ENCODE measurements at regions not wholly inside any gene's neighbourhood (a gene's known extent, or its start where the extent isn't known, plus 50 kb on each side); places are given as distances from the start of the nearest gene placed in this dataset.

DNA sequence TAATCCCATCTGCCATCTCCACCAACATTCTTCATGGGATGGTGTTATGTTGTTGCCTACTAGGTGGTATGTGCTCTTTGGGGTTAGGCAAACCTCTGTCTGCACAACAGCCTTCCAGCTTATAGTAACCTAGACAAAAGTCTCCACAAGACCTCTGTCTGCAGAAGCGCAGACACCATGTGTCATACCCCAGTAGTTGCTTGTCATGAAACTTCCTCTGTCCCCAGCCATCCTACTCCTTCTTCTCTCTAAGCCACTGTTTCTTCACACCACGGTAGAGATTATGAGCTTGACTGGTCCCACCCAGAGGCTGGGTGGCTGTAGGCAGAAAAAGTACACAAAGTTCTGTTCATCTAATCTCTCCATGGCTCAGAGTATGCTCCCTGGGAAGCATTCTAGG is 100.3 kb downstream of the MAF start:
- H3K18ac ChIP-seq (ENCODE audit: extremely low read depth, low read length): no peak overlapping the region
- H2BK5ac ChIP-seq (ENCODE audit: low read depth, low read length): no peak overlapping the region
- H3K23me2 ChIP-seq (ENCODE audit: low read depth, low read length): peaks cover 3% of the 10 kb centered on the region; the same call in 1 of the 2 replicates
- 93% methylated on average over 2 of the region's 2 CpGs; no CpG with 5 or more reads in 1 of the 2 experiments for WGBS, 2 experiments (ENCODE audit: extremely low coverage in 1 of 2, insufficient coverage in 1 of 2, insufficient read length in 1 of 2, insufficient replicate concordance in 2 of 2, low coverage in 1 of 2, low lambda C conversion rate in 2 of 2, missing lambda C conversion rate in 1 of 2)
- no peak overlapping the region for H3K14ac ChIP-seq (ENCODE audit: insufficient read length)
- no peaks in the 10 kb centered on the region for H3K27me3 ChIP-seq (replicated peaks in 1 of 4; ENCODE audit: control insufficient read depth in 3 of 4, extremely low read depth in 1 of 4, insufficient read depth in 3 of 4, low read length in 3 of 4)
- no peak overlapping the region for H2AFZ ChIP-seq (ENCODE audit: low read length)
- no peak overlapping the region for H3K56ac ChIP-seq (replicated peaks; ENCODE audit: insufficient read length, low read depth, low read length)
- no peak overlapping the region for H2BK20ac ChIP-seq (ENCODE audit: low read length)
- no peak for DNase-seq (ENCODE audit: low read depth in 1 of 2, low spot score in 2 of 2)
- H3K4me3 ChIP-seq (ENCODE audit: extremely low read depth in 1 of 4, insufficient read depth in 2 of 4, low read depth in 3 of 4, low read length in 4 of 4): no peak overlapping the region
- no peak overlapping the region for H3K4me2 ChIP-seq (ENCODE audit: insufficient read depth in 1 of 2, low read depth in 2 of 2, low read length in 2 of 2)
- POLR2A ChIA-PET (ENCODE audit: partially characterized antibody): no interaction called here
- H2BK15ac ChIP-seq (ENCODE audit: low read length): no peak overlapping the region
- H3K23ac ChIP-seq (ENCODE audit: insufficient read length): no peak overlapping the region
- FAIRE-seq: no peak
- CTCF ChIA-PET (ENCODE audit: partially characterized antibody): interaction anchor here (1.0 to 1.2 kb wide), 2 partner anchors 11 to 12 kb away, joined by 3 to 4 read pairs; no protein-coding TSS in a partner anchor
- H4K20me1 ChIP-seq (replicated peaks in 1 of 2; ENCODE audit: control insufficient read depth in 1 of 2, insufficient read depth in 2 of 2, low read length in 2 of 2): no peaks in the 10 kb centered on the region
- H3K79me2 ChIP-seq (ENCODE audit: control insufficient read depth in 1 of 2, insufficient read depth in 2 of 2, low read length in 2 of 2): no peaks in the 10 kb centered on the region
- H3K4ac ChIP-seq (replicated peaks; ENCODE audit: insufficient read length, low read depth, low read length): no peak overlapping the region
- H3K36me3 ChIP-seq (ENCODE audit: control insufficient read depth in 2 of 4, insufficient read depth in 4 of 4, low read length in 3 of 4): no peaks in the 10 kb centered on the region
- H3K27ac ChIP-seq (ENCODE audit: low read depth, low read length): no peak overlapping the region
- 0 out of 4 replicates have a peak, but pooled peaks cover 0 to 3% of the 10 kb centered on the region in 2 experiments for H3K9me3 ChIP-seq (ENCODE audit: insufficient read depth in 2 of 2, low read depth in 1 of 2, low read length in 1 of 2)
- H3K79me1 ChIP-seq (ENCODE audit: low read depth, low read length): no peaks in the 10 kb centered on the region
- no peak overlapping the region for H4K91ac ChIP-seq (replicated peaks; ENCODE audit: insufficient read length, low read length)
- no peak overlapping the region for H2AK5ac ChIP-seq (ENCODE audit: low read depth, low read length)
- no peak overlapping the region for H4K5ac ChIP-seq (ENCODE audit: insufficient read length, low read depth, low read length)
- H2BK120ac ChIP-seq (replicated peaks; ENCODE audit: low read depth, low read length): no peak overlapping the region
- H4K8ac ChIP-seq (ENCODE audit: extremely low read depth, insufficient read depth, low read length): no peak overlapping the region
- H2BK12ac ChIP-seq (ENCODE audit: low read depth, low read length): no peak overlapping the region
- no peak overlapping the region for H3K9ac ChIP-seq (replicated peaks in 1 of 4; ENCODE audit: extremely low read depth in 1 of 4, low read depth in 3 of 4, low read length in 3 of 4)
- H3K4me1 ChIP-seq (replicated peaks in 1 of 4; ENCODE audit: control insufficient read depth in 3 of 4, insufficient read depth in 4 of 4, low read length in 3 of 4): no peaks in the 10 kb centered on the region
- TF ChIP-seq SP2 (IDR thresholded peaks at IDR 0.05; ENCODE audit: low read length) (no peak), TBP (IDR thresholded peaks at IDR 0.05; ENCODE audit: low read depth, low read length) (no peak), NRF1 (IDR thresholded peaks at IDR 0.05; ENCODE audit: low read depth, low read length) (no peak), FOSL1 (IDR thresholded peaks at IDR 0.05; ENCODE audit: insufficient read depth, low read depth, low read length) (no peak), ATF3 (IDR thresholded peaks at IDR 0.05; ENCODE audit: insufficient read depth, low read depth, low read length) (no peak), EGR1 (IDR thresholded peaks at IDR 0.05; ENCODE audit: borderline replicate concordance, low read depth, low read length) (no peak), KDM1A (IDR thresholded peaks at IDR 0.05; ENCODE audit: borderline replicate concordance, low read length) (no peak), CREB1 (IDR thresholded peaks at IDR 0.05) (no peak), CHD2 (IDR thresholded peaks at IDR 0.05; ENCODE audit: low read length) (no peak), SRF (IDR thresholded peaks at IDR 0.05; ENCODE audit: low read depth, low read length) (no peak), BACH1 (IDR thresholded peaks at IDR 0.05; ENCODE audit: low read length) (no peak), JUN (IDR thresholded peaks at IDR 0.05; ENCODE audit: low read depth, low read length) (no peak), NANOG (IDR thresholded peaks at IDR 0.05; ENCODE audit: insufficient read depth, low read depth, low read length, poor library complexity, severe bottlenecking) (no peak), SP4 (IDR thresholded peaks at IDR 0.05; ENCODE audit: low read length) (no peak)

All from H1 (cell line).